ENCODE measurements at regions not wholly inside any gene's neighbourhood (a gene's known extent, or its start where the extent isn't known, plus 50 kb on each side); places are given as distances from the start of the nearest gene placed in this dataset.

GRCh38 chr2:65557616-65558573 is 125.5 kb upstream of the SPRED2 start:
- TF ChIP-seq CTCF (conservative IDR thresholded peaks at IDR 0.05; ENCODE audit: low read depth, low read length), result no peak
- TF ChIP-seq EZH2 (IDR thresholded peaks at IDR 0.05; ENCODE audit: borderline replicate concordance, low read depth, low read length, poor library complexity, severe bottlenecking), result no peak
